HG03135 (cell line): ENCODE measurements at regions not wholly inside any gene's neighbourhood (a gene's known extent, or its start where the extent isn't known, plus 50 kb on each side); places are given as distances from the start of the nearest gene placed in this dataset.

Experiments used
- ATAC-seq: cut with Tn5 transposase; IDR thresholded peaks from one replicate; pipeline ENCODE4 v1.9.1; 2021; ENCODE audit warnings: mild to moderate bottlenecking, moderate library complexity; ENCODE audit not compliant: unreplicated experiment

- no peak for ATAC-seq
These were observed 85.2 kb upstream of the SPATA13 start for GRCh38 chr13:24075137-24075975.

GRCh38 chr13:24076109-24076508 lies 84.4 kb upstream of the SPATA13 start:
- no peak for ATAC-seq

DNA sequence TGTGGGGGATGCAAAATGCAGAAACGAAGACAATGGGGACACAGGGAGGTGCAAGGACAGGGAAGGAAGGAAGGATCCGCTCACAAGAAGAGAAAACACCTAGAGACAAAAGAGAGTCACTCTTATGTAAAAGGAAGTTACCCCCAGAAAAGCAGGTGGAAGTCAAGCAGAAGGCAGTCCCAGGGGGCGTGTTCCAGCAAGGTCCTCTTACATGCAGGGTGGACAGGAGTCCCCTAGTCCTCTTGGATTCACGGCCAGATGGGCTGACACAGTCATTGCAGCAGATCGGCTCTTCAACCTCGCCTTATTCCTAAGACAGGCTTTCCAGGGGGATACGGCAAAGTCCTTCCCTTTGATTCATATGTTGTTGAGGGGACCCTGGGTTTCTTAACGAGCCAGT lies 83.9 kb upstream of the SPATA13 start:
- ATAC-seq = no peak

- no peak for ATAC-seq
These were observed 80.4 kb upstream of the SPATA13 start for GRCh38 chr13:24080134-24080533.

DNA sequence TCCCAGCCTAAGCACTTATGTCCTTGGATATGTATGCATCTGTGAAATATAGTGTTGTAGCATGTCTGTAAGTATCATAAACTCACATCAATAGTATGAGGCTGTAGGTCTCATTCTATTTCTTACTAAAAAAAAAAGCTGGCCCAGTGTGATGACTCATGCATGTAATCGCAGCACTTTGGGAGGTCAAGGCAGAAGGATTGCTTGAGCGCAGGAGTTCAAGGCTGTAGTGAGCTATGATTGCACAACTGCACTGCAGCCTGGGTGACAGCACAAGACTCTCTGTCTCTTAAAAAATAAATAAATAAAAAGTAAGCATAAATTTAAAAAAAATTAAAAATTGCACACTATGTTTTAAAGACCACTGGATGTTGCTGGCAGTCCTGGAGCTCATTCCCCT lies 79.1 kb upstream of the SPATA13 start:
- no peak for ATAC-seq

DNA sequence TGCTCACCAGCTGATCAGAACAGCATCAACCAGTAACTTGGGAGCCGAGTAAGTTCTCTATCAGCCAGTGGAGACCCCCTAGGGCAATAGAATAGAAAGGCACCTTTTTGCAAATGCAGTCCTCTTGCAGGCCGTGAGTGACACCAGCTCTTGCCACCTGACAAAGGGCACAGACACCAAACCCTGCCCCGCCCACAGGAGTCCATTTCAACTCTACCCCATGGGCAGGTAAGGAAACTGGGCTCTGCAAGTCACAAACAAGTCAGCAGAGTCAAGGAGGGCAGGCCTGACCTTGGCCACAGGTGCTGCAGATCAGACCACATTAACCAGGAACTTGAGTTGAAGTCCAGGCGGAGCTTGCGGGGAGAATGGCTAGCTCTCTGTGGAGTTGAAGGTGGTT lies 77.4 kb upstream of the SPATA13 start:
- ATAC-seq = no peak

GRCh38 chr13:24083722-24084421 lies 76.6 kb upstream of the SPATA13 start:
- no peak for ATAC-seq

GRCh38 chr13:24085662-24086061 lies 74.9 kb upstream of the SPATA13 start:
- ATAC-seq = no peak

GRCh38 chr13:24086642-24087041 lies 73.9 kb upstream of the SPATA13 start:
- no peak for ATAC-seq

DNA sequence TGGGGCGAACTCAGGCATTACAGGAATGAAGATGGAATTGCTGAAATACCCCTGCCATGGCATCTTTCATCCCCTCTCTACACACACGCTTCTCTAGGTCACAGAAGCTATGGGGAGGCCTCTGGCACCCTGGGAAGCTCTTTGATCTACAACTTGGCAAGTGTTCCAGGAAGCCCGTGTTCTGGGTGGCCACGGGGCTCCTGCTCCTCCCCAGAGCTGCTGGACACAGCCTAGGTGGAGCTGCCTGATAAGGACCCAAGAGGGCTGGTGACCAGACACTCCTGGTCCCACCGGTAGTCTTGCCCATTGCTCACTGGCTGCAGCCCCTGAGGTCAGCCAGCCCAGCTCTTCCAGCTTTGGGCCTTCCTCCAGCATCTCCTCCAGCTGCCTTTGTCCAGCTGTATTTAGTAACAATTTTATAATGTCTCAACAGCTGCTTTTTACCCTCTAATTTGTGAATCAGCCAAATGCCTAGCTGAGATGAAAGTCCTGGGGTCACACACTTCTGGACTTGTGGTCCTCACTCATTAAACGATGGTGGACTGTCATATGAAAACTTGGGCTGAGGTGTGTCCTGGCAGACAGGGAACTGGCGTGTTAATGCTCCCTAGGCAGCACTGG lies 72.8 kb upstream of the SPATA13 start:
- no peak for ATAC-seq

GRCh38 chr13:24090049-24090448 lies 70.5 kb upstream of the SPATA13 start:
- ATAC-seq = no peak

- no peak for ATAC-seq
These were observed 69.4 kb upstream of the SPATA13 start for GRCh38 chr13:24091080-24091479.

GRCh38 chr13:24092108-24092507 lies 68.4 kb upstream of the SPATA13 start:
- ATAC-seq = no peak

- ATAC-seq = no peak
These were observed 67.5 kb upstream of the SPATA13 start for GRCh38 chr13:24093047-24093446.

- no peak for ATAC-seq
These were observed 63.9 kb upstream of the SPATA13 start for GRCh38 chr13:24096659-24097058.

DNA sequence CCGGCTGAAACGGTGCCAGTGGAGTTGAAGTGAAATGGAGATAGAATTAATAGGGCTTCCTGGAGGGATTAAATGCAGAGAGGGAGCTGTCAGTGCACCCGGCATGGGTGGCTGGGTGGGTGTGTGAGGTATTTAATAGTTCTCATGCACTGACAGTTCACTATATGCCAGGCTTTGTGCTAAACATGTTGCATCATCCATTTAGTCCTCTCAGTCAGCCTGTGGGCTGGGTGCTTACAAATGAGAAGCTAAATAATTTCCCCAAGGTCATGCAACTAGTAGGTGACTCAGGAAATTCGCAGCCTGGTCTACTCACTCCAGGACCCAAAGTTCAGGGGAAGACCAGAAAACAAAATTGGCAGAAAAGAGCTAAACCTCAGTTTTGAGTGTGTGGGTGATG lies 63.5 kb upstream of the SPATA13 start:
- ATAC-seq = no peak

- ATAC-seq = no peak
These were observed 62.9 kb upstream of the SPATA13 start for GRCh38 chr13:24097667-24098066.

GRCh38 chr13:24099490-24099889 lies 61.0 kb upstream of the SPATA13 start:
- no peak for ATAC-seq

- no peak for ATAC-seq
These were observed 60.3 kb upstream of the SPATA13 start for GRCh38 chr13:24100188-24100587.

DNA sequence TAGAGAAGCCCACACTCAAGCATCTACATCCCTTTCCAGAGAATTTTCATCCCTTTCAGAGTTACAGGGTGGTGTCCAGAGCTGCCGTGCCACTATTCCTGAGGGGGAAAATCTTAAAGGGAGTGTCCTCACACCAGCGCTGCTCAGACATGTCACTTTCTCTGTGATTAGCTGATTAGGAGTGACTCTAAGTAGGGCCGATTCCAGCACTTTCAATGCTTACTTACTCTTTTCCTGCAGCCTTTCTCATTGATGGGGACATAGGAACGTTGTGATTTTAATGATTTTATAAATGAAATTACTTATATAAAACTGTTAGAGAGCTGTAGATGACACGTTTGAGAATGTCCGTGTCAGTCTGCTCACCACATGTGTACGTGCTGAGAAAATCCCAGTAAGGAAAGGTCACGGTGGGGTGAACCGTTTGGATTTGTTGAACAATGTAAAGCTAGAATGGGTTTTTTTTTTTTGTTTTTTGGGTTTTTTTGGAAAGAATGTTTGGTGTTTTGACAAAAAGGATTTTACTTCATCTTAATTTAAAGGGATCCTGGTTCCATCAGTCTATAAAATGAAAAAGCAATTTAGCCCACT lies 56.6 kb upstream of the SPATA13 start:
- ATAC-seq = no peak

DNA sequence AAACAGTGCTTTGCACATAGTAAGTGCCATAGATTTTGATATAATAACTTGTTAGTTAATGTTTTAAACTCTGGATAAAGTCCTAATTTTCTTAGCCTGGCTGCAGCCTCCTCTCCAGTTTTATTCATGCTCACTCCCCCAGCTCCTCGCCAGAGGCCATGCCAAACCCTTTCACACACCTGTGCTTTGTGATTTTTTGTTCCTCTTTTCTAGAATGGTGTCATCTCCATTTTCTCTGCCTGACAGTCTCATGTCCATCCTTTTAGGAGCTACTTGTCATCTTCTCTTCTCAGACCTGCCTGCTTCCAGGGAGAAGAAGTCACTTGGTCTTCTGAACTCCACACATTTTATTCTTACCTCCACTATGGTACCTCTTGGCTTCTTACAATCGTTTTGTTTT lies 55.8 kb upstream of the SPATA13 start:
- ATAC-seq = no peak

- ATAC-seq = no peak
These were observed 54.1 kb upstream of the SPATA13 start for GRCh38 chr13:24106429-24106828.
